ENCODE measurements at regions not wholly inside any gene's neighbourhood (a gene's known extent, or its start where the extent isn't known, plus 50 kb on each side); places are given as distances from the start of the nearest gene placed in this dataset.

DNA sequence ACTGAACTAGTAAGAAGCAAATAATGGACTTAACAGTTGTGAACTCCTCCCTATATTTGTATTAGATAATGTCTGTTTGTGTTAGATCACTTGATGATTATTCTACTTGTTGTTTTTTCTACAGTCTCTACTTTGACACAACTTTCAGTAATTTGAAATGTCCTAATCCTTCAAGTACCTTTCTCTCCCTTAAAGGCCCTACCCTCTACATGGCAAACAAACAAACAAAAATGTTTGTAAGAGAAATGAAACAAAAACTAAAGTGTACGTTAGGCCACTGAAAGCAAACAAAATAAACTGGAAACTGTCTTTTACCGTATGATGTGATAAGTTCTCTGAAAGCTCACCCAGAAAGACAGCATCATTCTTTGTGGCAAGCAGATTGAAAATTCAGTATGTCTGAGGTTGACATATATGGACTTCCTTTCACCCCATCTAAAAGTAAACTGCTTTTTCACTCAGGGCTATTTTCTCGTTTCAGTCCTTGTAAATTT lies 255.9 kb upstream of the SNX7 start:
- H3K27me3 ChIP-seq (ENCODE audit: control insufficient read depth, insufficient read depth, low read length, poor library complexity, severe bottlenecking): no peaks in the 10 kb centered on the region
- no peaks in the 10 kb centered on the region for H3K9me3 ChIP-seq (ENCODE audit: control insufficient read depth, low read length)
- no peaks in the 10 kb centered on the region for H3K36me3 ChIP-seq (ENCODE audit: control insufficient read depth, insufficient read depth, low read length)

GRCh38 chr1:98404866-98405265 lies 256.7 kb upstream of the SNX7 start:
- 96 to 100% methylated on average over 2 of the region's 2 CpGs for WGBS, 2 experiments
- Histone ChIP-seq H3K27me3 (ENCODE audit: control insufficient read depth, insufficient read depth, low read length, poor library complexity, severe bottlenecking) (no peaks in the 10 kb centered on the region), H3K27ac (ENCODE audit: insufficient read depth, low read depth, low read length, poor library complexity, severe bottlenecking) (no peak overlapping the region), H3K36me3 (ENCODE audit: control insufficient read depth, insufficient read depth, low read length) (no peaks in the 10 kb centered on the region), H3K4me3 (ENCODE audit: insufficient read depth, low read depth, low read length) (no peak overlapping the region), H3K9me3 (ENCODE audit: control insufficient read depth, low read length) (no peaks in the 10 kb centered on the region), H3K4me1 (ENCODE audit: control insufficient read depth, insufficient read depth, low read length) (no peaks in the 10 kb centered on the region)

More for the DNA sequence above, 255.9 kb upstream of the SNX7 start:
- 31 to 56% methylated on average over 2 to 3 of the region's 3 CpGs for WGBS, 2 experiments
- H3K4me1 ChIP-seq (ENCODE audit: control insufficient read depth, insufficient read depth, low read length): no peaks in the 10 kb centered on the region
- H3K27ac ChIP-seq (ENCODE audit: insufficient read depth, low read depth, low read length, poor library complexity, severe bottlenecking): no peak overlapping the region
- no peak overlapping the region for H3K4me3 ChIP-seq (ENCODE audit: insufficient read depth, low read depth, low read length)

- no peaks in the 10 kb centered on the region for H3K36me3 ChIP-seq (ENCODE audit: control insufficient read depth, insufficient read depth, low read length)
- H3K4me3 ChIP-seq (ENCODE audit: insufficient read depth, low read depth, low read length): no peak overlapping the region
- H3K9me3 ChIP-seq (ENCODE audit: control insufficient read depth, low read length): no peaks in the 10 kb centered on the region
- H3K27ac ChIP-seq (ENCODE audit: insufficient read depth, low read depth, low read length, poor library complexity, severe bottlenecking): no peak overlapping the region
- H3K4me1 ChIP-seq (ENCODE audit: control insufficient read depth, insufficient read depth, low read length): no peaks in the 10 kb centered on the region
- H3K27me3 ChIP-seq (ENCODE audit: control insufficient read depth, insufficient read depth, low read length, poor library complexity, severe bottlenecking): no peaks in the 10 kb centered on the region
- 90 to 100% methylated on average over 1 to 2 of the region's 2 CpGs for WGBS, 2 experiments
These were observed 257.5 kb upstream of the SNX7 start for GRCh38 chr1:98403963-98404480.

GRCh38 chr1:98402860-98403259 lies 258.7 kb upstream of the SNX7 start:
- H3K36me3 ChIP-seq (ENCODE audit: control insufficient read depth, insufficient read depth, low read length): no peaks in the 10 kb centered on the region
- no peak overlapping the region for H3K4me3 ChIP-seq (ENCODE audit: insufficient read depth, low read depth, low read length)
- no peaks in the 10 kb centered on the region for H3K4me1 ChIP-seq (ENCODE audit: control insufficient read depth, insufficient read depth, low read length)
- no peak overlapping the region for H3K27ac ChIP-seq (ENCODE audit: insufficient read depth, low read depth, low read length, poor library complexity, severe bottlenecking)
- 80 to 86% methylated on average over 1 of the region's 2 CpGs for WGBS, 2 experiments
- no peaks in the 10 kb centered on the region for H3K27me3 ChIP-seq (ENCODE audit: control insufficient read depth, insufficient read depth, low read length, poor library complexity, severe bottlenecking)
- no peaks in the 10 kb centered on the region for H3K9me3 ChIP-seq (ENCODE audit: control insufficient read depth, low read length)

GRCh38 chr1:98400446-98400845 lies 261.1 kb upstream of the SNX7 start:
- Histone ChIP-seq H3K36me3 (ENCODE audit: control insufficient read depth, insufficient read depth, low read length) (no peaks in the 10 kb centered on the region), H3K4me1 (ENCODE audit: control insufficient read depth, insufficient read depth, low read length) (no peaks in the 10 kb centered on the region), H3K27ac (ENCODE audit: insufficient read depth, low read depth, low read length, poor library complexity, severe bottlenecking) (no peak overlapping the region), H3K27me3 (ENCODE audit: control insufficient read depth, insufficient read depth, low read length, poor library complexity, severe bottlenecking) (no peaks in the 10 kb centered on the region), H3K9me3 (ENCODE audit: control insufficient read depth, low read length) (no peaks in the 10 kb centered on the region), H3K4me3 (ENCODE audit: insufficient read depth, low read depth, low read length) (no peak overlapping the region)
- 100% methylated on average over 1 of the region's 2 CpGs; no CpG with 5 or more reads in 1 of the 2 experiments for WGBS, 2 experiments

DNA sequence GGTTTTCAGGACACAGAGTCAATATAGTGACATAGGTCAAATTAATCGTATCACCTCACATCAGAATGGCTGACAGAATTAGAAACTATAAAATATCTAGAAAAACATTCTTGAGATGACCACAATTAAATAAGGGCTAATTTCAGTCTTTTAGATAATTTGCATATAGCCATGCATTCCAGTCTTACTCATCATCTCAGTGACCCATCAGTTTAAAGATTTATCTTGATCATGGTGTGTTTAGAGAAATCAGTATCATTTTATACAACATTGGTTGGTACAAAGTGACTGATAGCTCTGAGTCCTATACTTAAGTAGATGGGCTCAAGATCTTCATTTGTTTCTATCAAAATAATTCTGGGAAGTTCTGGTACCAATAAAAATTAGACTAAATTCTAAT lies 262.3 kb upstream of the SNX7 start:
- Histone ChIP-seq H3K36me3 (ENCODE audit: control insufficient read depth, insufficient read depth, low read length) (no peaks in the 10 kb centered on the region), H3K4me3 (ENCODE audit: insufficient read depth, low read depth, low read length) (no peak overlapping the region), H3K4me1 (ENCODE audit: control insufficient read depth, insufficient read depth, low read length) (no peaks in the 10 kb centered on the region), H3K9me3 (ENCODE audit: control insufficient read depth, low read length) (no peaks in the 10 kb centered on the region), H3K27me3 (ENCODE audit: control insufficient read depth, insufficient read depth, low read length, poor library complexity, severe bottlenecking) (no peaks in the 10 kb centered on the region), H3K27ac (ENCODE audit: insufficient read depth, low read depth, low read length, poor library complexity, severe bottlenecking) (no peak overlapping the region)
- 83% methylated on average over 1 of the region's 1 CpG; no CpG with 5 or more reads in 1 of the 2 experiments for WGBS, 2 experiments

DNA sequence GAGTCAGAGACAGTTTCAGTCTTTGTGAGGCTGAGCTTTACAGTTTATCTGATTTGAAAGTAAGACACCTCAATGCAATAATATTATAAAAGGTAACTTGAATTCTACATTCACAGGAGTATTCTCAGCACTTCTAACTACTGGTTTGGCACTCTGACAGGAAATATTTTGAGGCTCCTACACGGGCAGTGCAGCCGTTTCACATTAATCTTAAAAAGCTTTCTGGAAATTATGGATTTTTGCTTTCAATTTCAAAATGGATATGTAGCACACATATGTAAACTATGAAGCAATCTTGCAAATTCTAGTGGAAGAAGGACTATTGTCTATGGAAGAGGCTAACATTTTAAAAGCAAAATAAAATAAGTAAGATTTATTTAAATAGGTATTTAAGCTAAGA lies 262.9 kb upstream of the SNX7 start:
- no peaks in the 10 kb centered on the region for H3K27me3 ChIP-seq (ENCODE audit: control insufficient read depth, insufficient read depth, low read length, poor library complexity, severe bottlenecking)
- no peak overlapping the region for H3K27ac ChIP-seq (ENCODE audit: insufficient read depth, low read depth, low read length, poor library complexity, severe bottlenecking)
- no peaks in the 10 kb centered on the region for H3K9me3 ChIP-seq (ENCODE audit: control insufficient read depth, low read length)
- H3K4me3 ChIP-seq (ENCODE audit: insufficient read depth, low read depth, low read length): no peak overlapping the region
- WGBS, 2 experiments: 80 to 91% methylated on average over 1 to 2 of the region's 2 CpGs
- H3K36me3 ChIP-seq (ENCODE audit: control insufficient read depth, insufficient read depth, low read length): no peaks in the 10 kb centered on the region
- no peaks in the 10 kb centered on the region for H3K4me1 ChIP-seq (ENCODE audit: control insufficient read depth, insufficient read depth, low read length)

GRCh38 chr1:98398092-98398491 lies 263.4 kb upstream of the SNX7 start:
- Histone ChIP-seq H3K4me1 (ENCODE audit: control insufficient read depth, insufficient read depth, low read length) (no peaks in the 10 kb centered on the region), H3K4me3 (ENCODE audit: insufficient read depth, low read depth, low read length) (no peak overlapping the region), H3K36me3 (ENCODE audit: control insufficient read depth, insufficient read depth, low read length) (no peaks in the 10 kb centered on the region), H3K27me3 (ENCODE audit: control insufficient read depth, insufficient read depth, low read length, poor library complexity, severe bottlenecking) (no peaks in the 10 kb centered on the region), H3K27ac (ENCODE audit: insufficient read depth, low read depth, low read length, poor library complexity, severe bottlenecking) (no peak overlapping the region), H3K9me3 (ENCODE audit: control insufficient read depth, low read length) (no peaks in the 10 kb centered on the region)

- no peaks in the 10 kb centered on the region for H3K9me3 ChIP-seq (ENCODE audit: control insufficient read depth, low read length)
- no peak overlapping the region for H3K4me3 ChIP-seq (ENCODE audit: insufficient read depth, low read depth, low read length)
- H3K27ac ChIP-seq (ENCODE audit: insufficient read depth, low read depth, low read length, poor library complexity, severe bottlenecking): no peak overlapping the region
- H3K36me3 ChIP-seq (ENCODE audit: control insufficient read depth, insufficient read depth, low read length): no peaks in the 10 kb centered on the region
- no peaks in the 10 kb centered on the region for H3K27me3 ChIP-seq (ENCODE audit: control insufficient read depth, insufficient read depth, low read length, poor library complexity, severe bottlenecking)
- WGBS, 2 experiments: 80 to 95% methylated on average over 2 of the region's 2 CpGs
- H3K4me1 ChIP-seq (ENCODE audit: control insufficient read depth, insufficient read depth, low read length): no peaks in the 10 kb centered on the region
These were observed 267.8 kb upstream of the SNX7 start for GRCh38 chr1:98393719-98394118.

GRCh38 chr1:98391175-98391574 lies 270.3 kb upstream of the SNX7 start:
- no peaks in the 10 kb centered on the region for H3K36me3 ChIP-seq (ENCODE audit: control insufficient read depth, insufficient read depth, low read length)
- H3K9me3 ChIP-seq (ENCODE audit: control insufficient read depth, low read length): no peaks in the 10 kb centered on the region
- no peaks in the 10 kb centered on the region for H3K27me3 ChIP-seq (ENCODE audit: control insufficient read depth, insufficient read depth, low read length, poor library complexity, severe bottlenecking)
- H3K27ac ChIP-seq (ENCODE audit: insufficient read depth, low read depth, low read length, poor library complexity, severe bottlenecking): no peak overlapping the region
- no peaks in the 10 kb centered on the region for H3K4me1 ChIP-seq (ENCODE audit: control insufficient read depth, insufficient read depth, low read length)
- no peak overlapping the region for H3K4me3 ChIP-seq (ENCODE audit: insufficient read depth, low read depth, low read length)
- 100% methylated on average over 1 of the region's 1 CpG; no CpG with 5 or more reads in 1 of the 2 experiments for WGBS, 2 experiments

GRCh38 chr1:98389809-98390208 lies 271.7 kb upstream of the SNX7 start:
- no peak overlapping the region for H3K4me3 ChIP-seq (ENCODE audit: insufficient read depth, low read depth, low read length)
- H3K9me3 ChIP-seq (ENCODE audit: control insufficient read depth, low read length): no peaks in the 10 kb centered on the region
- no peak overlapping the region for H3K27ac ChIP-seq (ENCODE audit: insufficient read depth, low read depth, low read length, poor library complexity, severe bottlenecking)
- no peaks in the 10 kb centered on the region for H3K36me3 ChIP-seq (ENCODE audit: control insufficient read depth, insufficient read depth, low read length)
- no peaks in the 10 kb centered on the region for H3K27me3 ChIP-seq (ENCODE audit: control insufficient read depth, insufficient read depth, low read length, poor library complexity, severe bottlenecking)
- no peaks in the 10 kb centered on the region for H3K4me1 ChIP-seq (ENCODE audit: control insufficient read depth, insufficient read depth, low read length)
